WTC11 (cell line): ENCODE measurements at regions not wholly inside any gene's neighbourhood (a gene's known extent, or its start where the extent isn't known, plus 50 kb on each side); places are given as distances from the start of the nearest gene placed in this dataset.

Source experiments
- ATAC-seq: fragments of 200-7000 bp; cut with Tn5 transposase; 2 replicates; pipeline ENCODE4 v1.10.0; 2021; ENCODE audit warnings: mild to moderate bottlenecking, moderate library complexity
- CTCF ChIA-PET: fragments of 300-600 bp; sonication (Branson Sonifier 250); formaldehyde crosslinking; loops from one replicate; lab custom pipeline; 2021; ENCODE audit warnings: antibody characterized with exemption; lab: Charles Lee
- POLR2A ChIA-PET: fragments of 350-600 bp; sonication (Branson Sonifier 250); formaldehyde crosslinking; loops from one replicate; lab custom pipeline; 2021; ENCODE audit warnings: antibody characterized with exemption; lab: Charles Lee
- DNase-seq: peaks from one replicate; pipeline ENCODE4 v3.0.0; 2021; ENCODE audit warnings: low spot score
- H3K27ac Mint-ChIP-seq: 2 replicates; pipeline ENCODE4 v1.8.0; 2021; ENCODE audit warnings: mixed read lengths
- H3K27me3 Mint-ChIP-seq: 2 replicates; pipeline ENCODE4 v1.8.0; 2021; ENCODE audit warnings: low read depth, mild to moderate bottlenecking, moderate library complexity, mixed read lengths
- H3K36me3 Mint-ChIP-seq: 2 replicates; pipeline ENCODE4 v1.8.0; 2021; ENCODE audit warnings: mixed read lengths
- H3K4me1 Mint-ChIP-seq: 2 replicates; pipeline ENCODE4 v1.8.0; 2022; ENCODE audit warnings: mixed read lengths
- H3K4me3 Mint-ChIP-seq: 2 replicates; pipeline ENCODE4 v1.8.0; 2021; ENCODE audit warnings: mild to moderate bottlenecking, moderate library complexity, mixed read lengths
- H3K9me3 Mint-ChIP-seq: 2 replicates; pipeline ENCODE4 v1.8.0; 2021; ENCODE audit warnings: mixed read lengths
- CDX4 ChIP-seq: fragments of 250-450 bp; sonication (Bioruptor Pico); IDR thresholded peaks from 2 replicates; pipeline ENCODE4 v1.9.0; 2021; ENCODE audit warnings: moderate library complexity, mild to moderate bottlenecking, inconsistent platforms, borderline replicate concordance
- FOXJ3 ChIP-seq: sonication (generic); formaldehyde crosslinking; IDR thresholded peaks from 2 replicates; pipeline ENCODE4 v1.9.0; 2021; ENCODE audit warnings: missing genetic modification reagents, mild to moderate bottlenecking, borderline replicate concordance
- FOXP1 ChIP-seq: sonication (generic); formaldehyde crosslinking; IDR thresholded peaks from 2 replicates; pipeline ENCODE4 v1.8.0; 2022; ENCODE audit warnings: missing genetic modification reagents, mild to moderate bottlenecking, moderate library complexity, borderline replicate concordance
- IRF2 ChIP-seq: sonication (generic); formaldehyde crosslinking; IDR thresholded peaks from 2 replicates; pipeline ENCODE4 v1.8.0; 2022; ENCODE audit warnings: low read depth, missing genetic modification reagents, borderline replicate concordance
- JUN ChIP-seq: sonication (generic); formaldehyde crosslinking; IDR thresholded peaks from 2 replicates; pipeline ENCODE4 v1.8.0; 2023; ENCODE audit warnings: mild to moderate bottlenecking, missing genetic modification reagents
- MAX ChIP-seq: sonication (generic); formaldehyde crosslinking; IDR thresholded peaks from 2 replicates; pipeline ENCODE4 v1.8.0; 2022; ENCODE audit warnings: mild to moderate bottlenecking, missing genetic modification reagents
- MLX ChIP-seq: sonication (generic); formaldehyde crosslinking; IDR thresholded peaks from 2 replicates; pipeline ENCODE4 v1.8.1; 2023; ENCODE audit warnings: mild to moderate bottlenecking, missing genetic modification reagents, moderate library complexity
- MYBL2 ChIP-seq: sonication (generic); formaldehyde crosslinking; IDR thresholded peaks from 2 replicates; pipeline ENCODE4 v1.8.1; 2023; ENCODE audit warnings: mild to moderate bottlenecking, moderate library complexity, missing genetic modification reagents
- NR1H2 ChIP-seq: sonication (generic); formaldehyde crosslinking; IDR thresholded peaks from 2 replicates; pipeline ENCODE4 v1.9.0; 2021; ENCODE audit warnings: mild to moderate bottlenecking, moderate library complexity, missing genetic modification reagents
- NR3C1 ChIP-seq: sonication (generic); formaldehyde crosslinking; conservative IDR thresholded peaks from 2 replicates; pipeline ENCODE4 v1.8.1; 2023; ENCODE audit warnings: low read depth, mild to moderate bottlenecking, missing genetic modification reagents
- PREB ChIP-seq: sonication (generic); formaldehyde crosslinking; IDR thresholded peaks from 2 replicates; pipeline ENCODE4 v1.8.1; 2022; ENCODE audit warnings: mild to moderate bottlenecking, missing genetic modification reagents, moderate library complexity, borderline replicate concordance
- PRRX2 ChIP-seq: fragments of 250-450 bp; sonication (Bioruptor Pico); IDR thresholded peaks from 2 replicates; pipeline ENCODE4 v1.8.0; 2021; ENCODE audit warnings: mild to moderate bottlenecking
- RORB ChIP-seq: fragments of 250-450 bp; sonication (Bioruptor Pico); IDR thresholded peaks from 2 replicates; pipeline ENCODE4 v1.9.0; 2021; ENCODE audit warnings: mild to moderate bottlenecking
- SP1 ChIP-seq: sonication (generic); formaldehyde crosslinking; conservative IDR thresholded peaks from 2 replicates; pipeline ENCODE4 v1.8.1; 2022; ENCODE audit warnings: missing genetic modification reagents
- TCF7 ChIP-seq: sonication (generic); formaldehyde crosslinking; IDR thresholded peaks from 2 replicates; pipeline ENCODE4 v1.8.0; 2022; ENCODE audit warnings: mild to moderate bottlenecking, low read depth, missing genetic modification reagents, moderate library complexity
- TEAD1 ChIP-seq: sonication (generic); formaldehyde crosslinking; IDR thresholded peaks from 2 replicates; pipeline ENCODE4 v1.8.0; 2022; ENCODE audit warnings: mild to moderate bottlenecking, missing genetic modification reagents
- TEAD4 ChIP-seq: sonication (generic); formaldehyde crosslinking; IDR thresholded peaks from 2 replicates; pipeline ENCODE4 v1.8.0; 2022; ENCODE audit warnings: mild to moderate bottlenecking, missing genetic modification reagents
- ZNF121 ChIP-seq: sonication (generic); formaldehyde crosslinking; IDR thresholded peaks from 2 replicates; pipeline ENCODE4 v1.8.0; 2023; ENCODE audit warnings: missing genetic modification reagents
- ZNF281 ChIP-seq: sonication (generic); formaldehyde crosslinking; IDR thresholded peaks from 2 replicates; pipeline ENCODE4 v1.8.0; 2023; ENCODE audit warnings: mild to moderate bottlenecking, missing genetic modification reagents
- ZNF423 ChIP-seq: fragments of 250-450 bp; sonication (Bioruptor Pico); IDR thresholded peaks from 2 replicates; pipeline ENCODE4 v2.1.2; 2022; ENCODE audit warnings: mild to moderate bottlenecking, moderate library complexity
- ZNF425 ChIP-seq: fragments of 250-450 bp; sonication (Bioruptor Pico); conservative IDR thresholded peaks from 2 replicates; pipeline ENCODE4 v1.9.0; 2021; ENCODE audit warnings: mild to moderate bottlenecking

- POLR2A ChIA-PET = no interaction called here
- no peak overlapping the region for H3K4me3 Mint-ChIP-seq
- no peaks in the 10 kb centered on the region for H3K27me3 Mint-ChIP-seq
Measured at GRCh38 chr2:154526234-154526633, 172.3 kb upstream of the KCNJ3 start.

GRCh38 chr2:154527962-154528361 is 170.5 kb upstream of the KCNJ3 start:
- ChIA-PET POLR2A (no interaction called here), CTCF (interaction anchor here (0.6 kb wide), 1 partner anchor 228 kb away, joined by 3 read pairs; no protein-coding TSS in a partner anchor)
- Mint-ChIP-seq H3K4me1 (peaks cover 9% of the 10 kb centered on the region), H3K36me3 (no peaks in the 10 kb centered on the region), H3K4me3 (no peak overlapping the region), H3K9me3 (peaks cover 7% of the 10 kb centered on the region), H3K27me3 (no peaks in the 10 kb centered on the region), H3K27ac (no peak overlapping the region)
- ATAC-seq (no peak), DNase-seq (no peak)
- no peak for TF ChIP-seq NR3C1 (CRISPR knock-in tag)
- TF ChIP-seq SP1 (CRISPR knock-in tag) = no peak
- no peak for TF ChIP-seq IRF2 (CRISPR knock-in tag)
- no peak for TF ChIP-seq JUN
- no peak for TF ChIP-seq MLX (CRISPR knock-in tag)
- TF ChIP-seq FOXJ3 = no peak
- TF ChIP-seq ZNF423 (CRISPR knock-in tag) = no peak
- no peak for TF ChIP-seq TEAD4 (CRISPR knock-in tag)
- TF ChIP-seq RORB = no peak
- TF ChIP-seq NR1H2 (CRISPR knock-in tag) = no peak
- no peak for TF ChIP-seq CDX4 (CRISPR knock-in tag)
- TF ChIP-seq ZNF425 (CRISPR knock-in tag) = no peak
- no peak for TF ChIP-seq TEAD1 (CRISPR knock-in tag)
- TF ChIP-seq TCF7 (CRISPR knock-in tag) = no peak
- no peak for TF ChIP-seq PREB (CRISPR knock-in tag)
- no peak for TF ChIP-seq FOXP1 (CRISPR knock-in tag)
- TF ChIP-seq MAX (CRISPR knock-in tag) = no peak
- no peak for TF ChIP-seq PRRX2 (CRISPR knock-in tag)
- TF ChIP-seq ZNF281 = no peak
- TF ChIP-seq MYBL2 (CRISPR knock-in tag) = no peak

More at GRCh38 chr2:154526234-154526633, 172.3 kb upstream of the KCNJ3 start:
- no peak for TF ChIP-seq ZNF121 (CRISPR knock-in tag)
- CTCF ChIA-PET = no interaction called here
- H3K4me1 Mint-ChIP-seq = peaks cover 2% of the 10 kb centered on the region
- peaks cover 7% of the 10 kb centered on the region for H3K9me3 Mint-ChIP-seq
- H3K27ac Mint-ChIP-seq = no peak overlapping the region
- ATAC-seq (no peak), DNase-seq (no peak)
- H3K36me3 Mint-ChIP-seq = no peaks in the 10 kb centered on the region
